ENCODE measurements at regions not wholly inside any gene's neighbourhood (a gene's known extent, or its start where the extent isn't known, plus 50 kb on each side); places are given as distances from the start of the nearest gene placed in this dataset.

- H3K9me2 ChIP-seq (replicated peaks; ENCODE audit: low read length): no peaks in the 10 kb centered on the region
- H3K4me2 ChIP-seq (ENCODE audit: low read length): no peak overlapping the region
- no peaks in the 10 kb centered on the region for H3K4me1 ChIP-seq (ENCODE audit: insufficient read depth, low read length)
- no peak overlapping the region for H3K4me3 ChIP-seq (ENCODE audit: low read length)
- H3K27me3 ChIP-seq (ENCODE audit: low read length): no peaks in the 10 kb centered on the region
- no TSS peak for BruUV-seq (replicated peaks)
- peak; percentile 24 for DNase-seq
- no peaks in the 10 kb centered on the region for H3K9me3 ChIP-seq (ENCODE audit: low read length)
- intact Hi-C loops (cut with micrococcal nuclease): no loop called here
- peaks cover 6% of the 10 kb centered on the region for H3F3A ChIP-seq (ENCODE audit: low read length, unreplicated experiment)
- peak overlapping the region; percentile 28 for H3K27ac ChIP-seq (ENCODE audit: low read length)
- H3K36me3 ChIP-seq (ENCODE audit: low read depth, low read length): peaks cover 10% of the 10 kb centered on the region
- peak; percentile 38 for ATAC-seq
- peaks cover 92% of the 10 kb centered on the region for H3K79me2 ChIP-seq (ENCODE audit: low read length)
- H2AFZ ChIP-seq (ENCODE audit: low read length): no peak overlapping the region
- no peak overlapping the region for H3K9ac ChIP-seq (ENCODE audit: low read length)
- POLR2A ChIA-PET (ENCODE audit: unreplicated experiment): no interaction called here
- CTCF ChIA-PET: interaction anchor here (0.5 kb wide), 1 partner anchor 137 kb away, joined by 3 read pairs; no protein-coding TSS in a partner anchor
- TF ChIP-seq EZH2phosphoT487 (IDR thresholded peaks at IDR 0.05; ENCODE audit: borderline replicate concordance, low read length): no peak
- TF ChIP-seq CTCF (conservative IDR thresholded peaks at IDR 0.05; ENCODE audit: low read depth, low read length): no peak
- no peak for TF ChIP-seq EZH2 (IDR thresholded peaks at IDR 0.05; ENCODE audit: low read length, unreplicated experiment)
- peaks cover 63% of the 10 kb centered on the region for H4K20me1 ChIP-seq (ENCODE audit: low read length)
These were observed 215.4 kb downstream of the SEC14L1 start for GRCh38 chr17:77356109-77356689.

GRCh38 chr17:77356690-77357201 lies 216.0 kb downstream of the SEC14L1 start:
- TF ChIP-seq EZH2phosphoT487 (IDR thresholded peaks at IDR 0.05; ENCODE audit: borderline replicate concordance, low read length): no peak
- no peak for TF ChIP-seq EZH2 (IDR thresholded peaks at IDR 0.05; ENCODE audit: low read length, unreplicated experiment)
- TF ChIP-seq CTCF (conservative IDR thresholded peaks at IDR 0.05; ENCODE audit: low read depth, low read length): no peak
- no TSS peak for BruUV-seq (replicated peaks)
- Histone ChIP-seq H3K4me1 (ENCODE audit: insufficient read depth, low read length) (no peaks in the 10 kb centered on the region), H3K9ac (ENCODE audit: low read length) (no peak overlapping the region), H3K9me3 (ENCODE audit: low read length) (no peaks in the 10 kb centered on the region), H2AFZ (ENCODE audit: low read length) (no peak overlapping the region), H4K20me1 (ENCODE audit: low read length) (peaks cover 58% of the 10 kb centered on the region), H3K27me3 (ENCODE audit: low read length) (no peaks in the 10 kb centered on the region), H3K36me3 (ENCODE audit: low read depth, low read length) (peaks cover 10% of the 10 kb centered on the region), H3K79me2 (ENCODE audit: low read length) (peaks cover 89% of the 10 kb centered on the region), H3K4me3 (ENCODE audit: low read length) (no peak overlapping the region), H3K9me2 (replicated peaks; ENCODE audit: low read length) (no peaks in the 10 kb centered on the region), H3F3A (ENCODE audit: low read length, unreplicated experiment) (peaks cover 6% of the 10 kb centered on the region), H3K27ac (ENCODE audit: low read length) (no peak overlapping the region), H3K4me2 (ENCODE audit: low read length) (no peak overlapping the region)
- intact Hi-C loops (cut with micrococcal nuclease): no loop called here
- ATAC-seq (no peak), DNase-seq (no peak)
- ChIA-PET POLR2A (ENCODE audit: unreplicated experiment) (no interaction called here), CTCF (interaction anchor here (0.5 kb wide), 1 partner anchor 137 kb away, joined by 3 read pairs; no protein-coding TSS in a partner anchor)

- Histone ChIP-seq H3K27ac (ENCODE audit: low read length) (no peak overlapping the region), H3K9ac (ENCODE audit: low read length) (no peak overlapping the region), H3F3A (ENCODE audit: low read length, unreplicated experiment) (peaks cover 6% of the 10 kb centered on the region), H3K4me2 (ENCODE audit: low read length) (no peak overlapping the region), H3K79me2 (ENCODE audit: low read length) (peaks cover 92% of the 10 kb centered on the region), H3K36me3 (ENCODE audit: low read depth, low read length) (peaks cover 16% of the 10 kb centered on the region), H3K4me3 (ENCODE audit: low read length) (no peak overlapping the region), H2AFZ (ENCODE audit: low read length) (no peak overlapping the region), H3K27me3 (ENCODE audit: low read length) (no peaks in the 10 kb centered on the region), H3K9me2 (replicated peaks; ENCODE audit: low read length) (no peaks in the 10 kb centered on the region), H3K9me3 (ENCODE audit: low read length) (no peaks in the 10 kb centered on the region), H3K4me1 (ENCODE audit: insufficient read depth, low read length) (peaks cover 11% of the 10 kb centered on the region), H4K20me1 (ENCODE audit: low read length) (peaks cover 44% of the 10 kb centered on the region)
- no peak for TF ChIP-seq EZH2 (IDR thresholded peaks at IDR 0.05; ENCODE audit: low read length, unreplicated experiment)
- TF ChIP-seq EZH2phosphoT487 (IDR thresholded peaks at IDR 0.05; ENCODE audit: borderline replicate concordance, low read length): no peak
- no peak for TF ChIP-seq CTCF (conservative IDR thresholded peaks at IDR 0.05; ENCODE audit: low read depth, low read length)
- CTCF ChIA-PET: no interaction called here
- intact Hi-C loops (cut with micrococcal nuclease): no loop called here
- DNase-seq: no peak
- BruUV-seq (replicated peaks): no TSS peak
- POLR2A ChIA-PET (ENCODE audit: unreplicated experiment): interaction anchor here (0.6 to 0.7 kb wide), 2 partner anchors 13 to 36 kb away, joined by 3 to 4 read pairs; no protein-coding TSS in a partner anchor
- no peak for ATAC-seq
These were observed 218.0 kb downstream of the SEC14L1 start for GRCh38 chr17:77358801-77359200.

Measured in PC-3 (cell line).